HepG2 (cell line): ENCODE measurements at regions not wholly inside any gene's neighbourhood (a gene's known extent, or its start where the extent isn't known, plus 50 kb on each side); places are given as distances from the start of the nearest gene placed in this dataset.

ENCODE experiments used
- ATAC-seq: fragments of 200-7000 bp; cut with Tn5 transposase; 3 replicates; pipeline ENCODE4 v1.9.1; 2020; ENCODE audit warnings: mild to moderate bottlenecking, moderate library complexity
- BruUV-seq: library from RNA; stranded (reverse); fragments of 400-500 nt; replicated peaks from 2 replicates; lab custom pipeline; 2021; lab: Mats Ljungman, UMichigan
- CTCF ChIA-PET: fragments of 300-600 bp; formaldehyde crosslinking; extraction: SDS; loops from one replicate; lab custom pipeline; 2021; ENCODE audit warnings: low total read pairs, inconsistent platforms, low intra/inter-chr PET ratio; lab: Yijun Ruan, JAX
- POLR2A ChIA-PET: fragments of 350-600 bp; sonication (Branson Sonifier 250); formaldehyde crosslinking; loops from one replicate; lab custom pipeline; 2020; ENCODE audit warnings: antibody characterized with exemption, inconsistent platforms; lab: Yijun Ruan, JAX
- DNase-seq: peaks from one replicate; pipeline ENCODE4 v3.0.0-alpha.2; 2015; ENCODE audit warnings: low spot score
- FAIRE-seq: peaks from 3 replicates; lab custom pipeline; 2011; peaks lifted over from hg19 to GRCh38; lab: Jason Lieb, UNC
- H2AFZ ChIP-seq: one replicate; pipeline ENCODE4 v1.6.1; 2011; ENCODE audit warnings: low read length, inconsistent platforms
- H3K27ac ChIP-seq: fragments of 300-600 bp; 3 replicates; pipeline ENCODE4 v1.8.0; 2011; ENCODE audit warnings: mixed run types, mild to moderate bottlenecking, mixed read lengths, low read length, inconsistent platforms; ENCODE audit not compliant: insufficient read depth; ENCODE audit errors: extremely low read length
- H3K27me3 ChIP-seq, 2 experiments: fragments of 200-600 bp in 1 of 2; 2 replicates in 1 of 2; 3 replicates in 1 of 2; pipeline versions ENCODE4 v1.6.0 to v1.8.0; 2011; ENCODE audit warnings: low read length in 2 of 2, mild to moderate bottlenecking in 2 of 2, moderate library complexity in 2 of 2, inconsistent platforms in 1 of 2; ENCODE audit not compliant: insufficient read depth in 2 of 2, control insufficient read depth in 1 of 2
- H3K36me3 ChIP-seq, 2 experiments: fragments of 200-600 bp in 1 of 2; replicated peaks in 1 of 2; 2 replicates in 1 of 2; 3 replicates in 1 of 2; pipeline versions ENCODE4 v1.5.1 to v1.8.0; 2011; ENCODE audit warnings: low read length in 2 of 2, inconsistent platforms in 1 of 2; ENCODE audit not compliant: insufficient read depth in 2 of 2, control insufficient read depth in 1 of 2
- H3K4me1 ChIP-seq: 2 replicates; pipeline ENCODE4 v1.5.1; 2012; ENCODE audit warnings: low read length, inconsistent platforms; ENCODE audit not compliant: insufficient read depth
- H3K4me2 ChIP-seq: 2 replicates; pipeline ENCODE4 v1.6.0; 2011; ENCODE audit warnings: low read depth, low read length, inconsistent platforms
- H3K4me3 ChIP-seq, 3 experiments: fragments of 200-600 bp in 1 of 3; sonication (generic), shearing (Covaris generic) in 1 of 3; replicated peaks in 1 of 3; 2 replicates each; pipeline ENCODE4 v1.5.1; 2011 to 2016; ENCODE audit warnings: low read length in 3 of 3, inconsistent platforms in 2 of 3, low read depth in 2 of 3, mild to moderate bottlenecking in 2 of 3, control low read depth in 1 of 3, mixed read lengths in 1 of 3; ENCODE audit not compliant: insufficient read depth in 1 of 3
- H3K79me2 ChIP-seq: one replicate; pipeline ENCODE4 v1.6.1; 2011; ENCODE audit warnings: low read length, inconsistent platforms; ENCODE audit not compliant: insufficient read depth
- H3K9ac ChIP-seq: 2 replicates; pipeline ENCODE4 v1.6.0; 2011; ENCODE audit warnings: mild to moderate bottlenecking, low read depth, low read length, inconsistent platforms; ENCODE audit not compliant: insufficient read depth
- H3K9me3 ChIP-seq: 2 replicates; pipeline ENCODE4 v1.5.1; 2012; ENCODE audit warnings: mild to moderate bottlenecking, low read length
- H4K20me1 ChIP-seq: 2 replicates; pipeline ENCODE4 v1.6.0; 2011; ENCODE audit warnings: inconsistent platforms, mild to moderate bottlenecking, low read length, moderate library complexity; ENCODE audit not compliant: insufficient read depth
- CHCHD3 ChIP-seq: sonication (generic); formaldehyde crosslinking; IDR thresholded peaks from 2 replicates; pipeline ENCODE4 v1.8.0; 2022; ENCODE audit warnings: mild to moderate bottlenecking, missing genetic modification reagents, moderate library complexity
- NBN ChIP-seq: fragments of 450-650 bp; conservative IDR thresholded peaks from 2 replicates; pipeline ENCODE4 v1.6.1; 2017
- PCBP1 ChIP-seq: fragments of 200-400 bp; formaldehyde crosslinking; IDR thresholded peaks from 2 replicates; pipeline ENCODE4 v1.6.1; 2017; ENCODE audit warnings: mild to moderate bottlenecking, low read depth, low read length, borderline replicate concordance
- PHB2 ChIP-seq: fragments of 450-650 bp; IDR thresholded peaks from 2 replicates; pipeline ENCODE4 v1.6.1; 2018; ENCODE audit not compliant: partially characterized antibody
- SMYD3 ChIP-seq: sonication (generic); formaldehyde crosslinking; IDR thresholded peaks from 2 replicates; pipeline ENCODE4 v1.8.1; 2023; ENCODE audit warnings: mild to moderate bottlenecking, missing genetic modification reagents
- ZNF75D ChIP-seq: sonication (generic); formaldehyde crosslinking; IDR thresholded peaks from 2 replicates; pipeline ENCODE4 v1.8.1; 2023; ENCODE audit warnings: missing genetic modification reagents, mild to moderate bottlenecking, borderline replicate concordance
- ZNF780A ChIP-seq: sonication (generic); formaldehyde crosslinking; IDR thresholded peaks from 2 replicates; pipeline ENCODE4 v1.8.0; 2022; ENCODE audit warnings: mild to moderate bottlenecking, missing genetic modification reagents, moderate library complexity
- ZSCAN25 ChIP-seq: sonication (generic); formaldehyde crosslinking; IDR thresholded peaks from 2 replicates; pipeline ENCODE4 v1.8.0; 2022; ENCODE audit warnings: mild to moderate bottlenecking, missing genetic modification reagents
- WGBS: methylation state at CpG from one replicate; pipeline ENCODE4 v1.1.6; 2017; ENCODE audit warnings: low lambda C conversion rate; 5-methylcytosine and 5-hydroxymethylcytosine counted together
- in situ Hi-C: cut with HindIII; loops from 2 replicates; pipeline ENCODE4 v1.10.0; 2017; ENCODE audit warnings: low pct_unique_long_range_greater_than_20kb; ENCODE audit not compliant: extremely low pct_ligation_motif_present
- intact Hi-C: fragments of 100-400 bp; cut with micrococcal nuclease; formaldehyde crosslinking; loops from one replicate; pipeline ENCODE4 v1.10.0; 2022; ENCODE audit not compliant: unreplicated experiment

- WGBS = 0% methylated on average over 1 of the region's 1 CpG
- H3K4me2 ChIP-seq = no peak overlapping the region
- no peak overlapping the region for H2AFZ ChIP-seq
- no peak overlapping the region for H3K4me3 ChIP-seq
- POLR2A ChIA-PET = no interaction called here
- no peaks in the 10 kb centered on the region for H3K36me3 ChIP-seq
- no peaks in the 10 kb centered on the region for H4K20me1 ChIP-seq
- H3K4me1 ChIP-seq = no peaks in the 10 kb centered on the region
- FAIRE-seq = no peak
- intact Hi-C loops = no loop called here
- in situ Hi-C loops = no loop called here
- no peak for TF ChIP-seq SMYD3
- TF ChIP-seq PHB2 = no peak
- no peak for TF ChIP-seq ZNF780A
- TF ChIP-seq, all 625 proteins: peak for 0
- CTCF ChIA-PET = no interaction called here
- H3K27me3 ChIP-seq = no peaks in the 10 kb centered on the region
- no peaks in the 10 kb centered on the region for H3K79me2 ChIP-seq
- BruUV-seq = no TSS peak
- H3K9ac ChIP-seq = no peak overlapping the region
- H3K27ac ChIP-seq = no peak overlapping the region
- H3K9me3 ChIP-seq = no peaks in the 10 kb centered on the region
- DNase-seq = no peak
- ATAC-seq = no peak
Observed at GRCh38 chr11:122304973-122305372, 189.0 kb upstream of the BLID start.

- H3K36me3 ChIP-seq = no peaks in the 10 kb centered on the region
- in situ Hi-C loops = no loop called here
- H3K27me3 ChIP-seq = no peaks in the 10 kb centered on the region
- FAIRE-seq = no peak
- no peak overlapping the region for H3K4me2 ChIP-seq
- no peaks in the 10 kb centered on the region for H3K79me2 ChIP-seq
- no peaks in the 10 kb centered on the region for H3K4me1 ChIP-seq
- intact Hi-C loops = no loop called here
- 8% methylated on average over 2 of the region's 2 CpGs for WGBS
- TF ChIP-seq CHCHD3 = no peak
- TF ChIP-seq NBN = no peak
- TF ChIP-seq ZNF75D (CRISPR knock-in tag) = no peak
- no peak for TF ChIP-seq PCBP1
- no peak for TF ChIP-seq ZSCAN25
- no peaks in the 10 kb centered on the region for H4K20me1 ChIP-seq
- H3K27ac ChIP-seq = no peak overlapping the region
- H3K9me3 ChIP-seq = no peaks in the 10 kb centered on the region
- H2AFZ ChIP-seq = no peak overlapping the region
- BruUV-seq = no TSS peak
- H3K4me3 ChIP-seq = no peak overlapping the region
- ATAC-seq = no peak
- H3K9ac ChIP-seq = no peak overlapping the region
- POLR2A ChIA-PET = no interaction called here
- CTCF ChIA-PET = no interaction called here
- no peak for DNase-seq
Observed at GRCh38 chr11:122304306-122304705, 188.3 kb upstream of the BLID start.
